Activated CD4-positive, alpha-beta T cell treated with anti-CD3 and anti-CD28 coated beads, Interleukin-2, amount 10 ng/mL, durations not matched to agents 7 days and 5 days (primary cell): ENCODE measurements at regions not wholly inside any gene's neighbourhood (a gene's known extent, or its start where the extent isn't known, plus 50 kb on each side); places are given as distances from the start of the nearest gene placed in this dataset.
"Not testable (repeated sequence)": the region's sequence is repeated elsewhere in the genome, so short reads cannot be mapped to it uniquely, and the experiment has no call there.

ENCODE experiments used
- CTCF ChIA-PET: fragments of 350-600 bp; sonication (Branson Sonifier 250); formaldehyde crosslinking; loops from one replicate; lab custom pipeline; 2021; ENCODE audit warnings: antibody characterized with exemption; lab: Charles Lee
- POLR2A ChIA-PET: fragments of 350-600 bp; sonication (Branson Sonifier 250); formaldehyde crosslinking; loops from one replicate; lab custom pipeline; 2021; ENCODE audit warnings: antibody characterized with exemption; lab: Charles Lee
- DNase-seq: peaks from one replicate; pipeline ENCODE4 v3.0.0-alpha.2; 2020
- H3K27ac Mint-ChIP-seq: one replicate; pipeline ENCODE4 v1.8.0; 2021; ENCODE audit warnings: mild to moderate bottlenecking, moderate library complexity, mixed read lengths
- H3K27me3 Mint-ChIP-seq: one replicate; pipeline ENCODE4 v1.8.0; 2021; ENCODE audit warnings: mixed read lengths
- H3K36me3 Mint-ChIP-seq: one replicate; pipeline ENCODE4 v1.8.0; 2021; ENCODE audit warnings: low read depth, mixed read lengths
- H3K4me1 Mint-ChIP-seq: one replicate; pipeline ENCODE4 v1.8.0; 2021; ENCODE audit warnings: mixed read lengths
- H3K4me3 Mint-ChIP-seq: one replicate; pipeline ENCODE4 v1.8.0; 2021; ENCODE audit warnings: mild to moderate bottlenecking, moderate library complexity, mixed read lengths
- H3K9me3 Mint-ChIP-seq: one replicate; pipeline ENCODE4 v1.8.0; 2021; ENCODE audit warnings: mixed read lengths

DNA sequence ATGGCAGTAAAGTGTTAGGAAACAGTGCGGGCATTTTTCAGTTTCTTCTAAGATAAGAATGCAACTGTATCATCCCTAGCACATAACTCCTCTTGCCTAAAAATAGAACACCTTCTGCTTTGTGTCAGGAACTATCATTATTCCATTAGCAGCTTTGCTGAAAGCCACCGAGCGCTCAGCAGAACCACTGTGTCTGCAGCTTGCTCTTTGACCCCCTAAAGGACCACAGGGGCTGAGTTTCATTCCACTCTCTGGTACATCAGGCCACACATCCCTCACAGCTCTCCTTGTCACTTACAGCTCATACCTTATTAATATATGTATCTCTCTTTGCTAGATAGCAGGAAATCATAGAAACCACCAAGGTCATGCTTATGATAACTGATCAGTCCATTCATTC, 360.2 kb downstream of the KCNA4 start:
- Mint-ChIP-seq H3K27ac (no peak overlapping the region), H3K4me1 (no peaks in the 10 kb centered on the region), H3K36me3 (no peaks in the 10 kb centered on the region), H3K27me3 (no peaks in the 10 kb centered on the region), H3K9me3 (peaks cover 7% of the 10 kb centered on the region), H3K4me3 (no peak overlapping the region)
- ChIA-PET CTCF (no interaction called here), POLR2A (no interaction called here)
- DNase-seq: no peak

DNA sequence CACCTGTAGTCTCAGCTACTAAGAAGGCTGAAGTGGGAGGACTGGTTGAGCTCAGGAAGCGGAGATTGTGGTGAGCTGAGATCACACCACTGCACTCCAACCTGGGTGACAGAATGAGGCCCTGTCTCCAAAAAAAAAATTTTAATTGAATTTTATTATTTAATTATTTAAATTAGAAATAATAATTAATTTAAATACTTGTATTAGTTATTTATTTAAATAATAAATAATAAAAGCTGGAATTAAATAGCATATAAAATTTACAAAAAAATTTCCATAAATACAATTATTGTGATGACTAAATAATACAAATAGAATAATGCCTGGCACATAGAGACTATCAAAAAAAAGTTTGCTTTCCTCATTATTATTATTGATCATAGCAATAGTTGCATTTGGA, 371.5 kb downstream of the KCNA4 start:
- Mint-ChIP-seq H3K36me3 (no peaks in the 10 kb centered on the region), H3K27me3 (no peaks in the 10 kb centered on the region), H3K4me3 (no peak overlapping the region), H3K9me3 (peaks cover 8% of the 10 kb centered on the region), H3K4me1 (no peaks in the 10 kb centered on the region), H3K27ac (no peak overlapping the region)
- ChIA-PET POLR2A (no interaction called here), CTCF (interaction anchor here (1.3 kb wide), 1 partner anchor 12 kb away, joined by 5 read pairs; no protein-coding TSS in a partner anchor)
- DNase-seq: no peak

DNA sequence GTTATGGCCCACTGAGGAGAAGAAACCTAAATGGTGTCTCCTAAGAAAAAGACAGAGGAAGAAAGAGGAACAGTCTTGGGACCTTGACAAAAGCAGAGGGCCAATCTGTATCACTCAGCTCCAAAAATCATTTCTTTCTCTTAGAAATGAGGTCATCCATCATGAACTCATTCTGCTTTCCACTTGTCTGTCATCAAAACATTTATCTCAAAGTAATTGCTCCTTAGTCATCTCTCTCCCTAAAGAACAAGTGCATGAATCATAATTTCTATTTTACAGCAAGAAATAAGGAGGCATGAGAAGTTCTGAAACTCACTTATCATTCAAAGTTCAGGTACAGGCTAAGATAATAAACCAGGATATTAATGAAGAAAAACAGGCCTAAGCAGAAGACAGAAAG, 375.6 kb downstream of the KCNA4 start:
- ChIA-PET POLR2A (no interaction called here), CTCF (no interaction called here)
- Mint-ChIP-seq H3K27me3 (no peaks in the 10 kb centered on the region), H3K4me3 (no peak overlapping the region), H3K27ac (no peak overlapping the region), H3K36me3 (no peaks in the 10 kb centered on the region), H3K9me3 (peaks cover 5% of the 10 kb centered on the region), H3K4me1 (no peaks in the 10 kb centered on the region)
- no peak for DNase-seq

DNA sequence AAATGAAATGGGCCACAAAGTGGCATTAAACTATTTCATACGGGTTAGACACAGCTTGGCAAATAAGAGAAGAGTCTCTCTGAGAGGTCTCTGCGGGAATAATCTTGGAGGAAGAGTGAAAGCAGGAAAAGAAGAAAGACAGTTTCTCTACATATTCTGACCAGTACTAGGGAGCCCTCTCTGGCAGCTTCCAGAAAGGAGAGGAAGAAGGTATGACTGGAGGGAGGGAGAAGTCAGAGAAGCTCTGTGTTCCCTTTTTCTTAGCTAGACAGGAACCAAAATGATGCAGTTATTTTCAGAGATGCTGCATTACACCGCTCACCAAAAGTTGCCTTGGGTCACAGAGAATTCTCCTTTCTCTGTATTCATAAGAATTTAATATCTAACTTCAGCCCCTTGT, 382.1 kb downstream of the KCNA4 start:
- POLR2A ChIA-PET: no interaction called here
- CTCF ChIA-PET: no interaction called here
- no peak for DNase-seq
- H3K27ac Mint-ChIP-seq: no peak overlapping the region
- no peaks in the 10 kb centered on the region for H3K9me3 Mint-ChIP-seq
- no peaks in the 10 kb centered on the region for H3K4me1 Mint-ChIP-seq
- H3K4me3 Mint-ChIP-seq: no peak overlapping the region
- no peaks in the 10 kb centered on the region for H3K27me3 Mint-ChIP-seq
- H3K36me3 Mint-ChIP-seq: no peaks in the 10 kb centered on the region

DNA sequence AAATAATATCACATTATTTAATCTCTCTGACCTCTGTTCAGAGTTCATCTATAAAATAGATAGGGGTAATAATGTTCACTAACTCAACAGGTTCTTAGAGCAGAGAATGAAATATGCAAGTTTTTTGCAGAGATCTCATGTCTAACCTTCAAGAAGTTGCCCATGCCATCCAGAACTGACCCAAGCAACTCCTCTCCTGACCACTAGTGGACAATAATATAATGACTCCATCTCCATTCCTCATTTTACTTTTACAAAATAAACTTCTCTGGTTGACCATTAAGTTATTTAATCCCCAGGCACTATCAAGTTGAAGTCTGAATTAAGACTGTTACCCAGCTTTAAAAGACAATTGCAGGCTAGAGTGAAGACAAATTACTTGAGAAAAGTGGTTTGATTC, 382.6 kb downstream of the KCNA4 start:
- ChIA-PET POLR2A (no interaction called here), CTCF (interaction anchor here (1.7 kb wide), 1 partner anchor 11 kb away, joined by 5 read pairs; no protein-coding TSS in a partner anchor)
- no peaks in the 10 kb centered on the region for H3K36me3 Mint-ChIP-seq
- no peak overlapping the region for H3K27ac Mint-ChIP-seq
- no peaks in the 10 kb centered on the region for H3K27me3 Mint-ChIP-seq
- H3K4me3 Mint-ChIP-seq: no peak overlapping the region
- H3K4me1 Mint-ChIP-seq: no peaks in the 10 kb centered on the region
- DNase-seq: no peak
- no peaks in the 10 kb centered on the region for H3K9me3 Mint-ChIP-seq

DNA sequence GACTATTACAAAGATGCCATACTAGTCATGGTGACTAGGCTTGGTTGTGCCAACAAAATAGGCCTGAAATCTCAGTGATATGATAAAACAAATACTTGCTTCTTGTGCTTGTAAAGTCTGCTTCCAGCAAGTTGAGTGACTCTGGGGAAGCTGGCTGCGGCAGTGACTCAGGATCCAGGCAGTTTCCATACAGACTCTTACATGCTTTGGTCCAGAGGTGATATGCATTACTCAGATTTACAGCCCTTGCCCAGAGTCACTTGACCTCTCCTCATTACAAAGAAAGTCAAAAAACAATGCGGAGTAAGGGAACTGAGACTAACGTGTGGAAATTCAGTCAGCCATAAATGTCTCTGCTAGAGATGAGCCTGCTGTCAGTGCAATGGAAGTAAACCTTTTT, 387.5 kb downstream of the KCNA4 start:
- DNase-seq: no peak
- Mint-ChIP-seq H3K36me3 (no peaks in the 10 kb centered on the region), H3K27ac (no peak overlapping the region), H3K27me3 (no peaks in the 10 kb centered on the region), H3K4me3 (no peak overlapping the region), H3K9me3 (no peaks in the 10 kb centered on the region), H3K4me1 (no peaks in the 10 kb centered on the region)
- POLR2A ChIA-PET: no interaction called here
- CTCF ChIA-PET: interaction anchor here (1.3 kb wide), 1 partner anchor 10 kb away, joined by 3 read pairs; no protein-coding TSS in a partner anchor

DNA sequence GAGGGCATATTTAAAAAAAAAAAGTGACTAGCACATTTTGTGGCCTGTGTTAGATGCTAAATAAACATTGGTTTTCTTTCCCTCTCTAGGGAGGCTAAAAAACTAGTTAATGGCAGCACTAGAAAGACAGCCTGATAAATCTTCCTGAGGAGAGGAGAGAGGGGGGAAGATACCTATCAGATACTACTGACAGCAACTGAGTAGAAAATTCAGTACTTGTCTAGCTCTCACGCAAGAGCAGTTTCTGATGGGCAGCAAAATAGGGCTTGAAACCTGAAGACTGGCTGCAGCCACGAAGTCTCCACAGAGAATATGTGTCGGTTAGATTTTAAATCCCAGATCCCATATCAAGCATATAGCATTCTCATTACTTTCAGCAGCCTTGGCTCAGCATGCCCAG, 388.2 kb downstream of the KCNA4 start:
- DNase-seq: no peak
- Mint-ChIP-seq H3K4me1 (no peaks in the 10 kb centered on the region), H3K27me3 (no peaks in the 10 kb centered on the region), H3K4me3 (no peak overlapping the region), H3K36me3 (no peaks in the 10 kb centered on the region), H3K27ac (no peak overlapping the region), H3K9me3 (peaks cover 2% of the 10 kb centered on the region)
- ChIA-PET POLR2A (no interaction called here), CTCF (interaction anchor here (1.3 kb wide), 1 partner anchor 11 kb away, joined by 3 read pairs; no protein-coding TSS in a partner anchor)

DNA sequence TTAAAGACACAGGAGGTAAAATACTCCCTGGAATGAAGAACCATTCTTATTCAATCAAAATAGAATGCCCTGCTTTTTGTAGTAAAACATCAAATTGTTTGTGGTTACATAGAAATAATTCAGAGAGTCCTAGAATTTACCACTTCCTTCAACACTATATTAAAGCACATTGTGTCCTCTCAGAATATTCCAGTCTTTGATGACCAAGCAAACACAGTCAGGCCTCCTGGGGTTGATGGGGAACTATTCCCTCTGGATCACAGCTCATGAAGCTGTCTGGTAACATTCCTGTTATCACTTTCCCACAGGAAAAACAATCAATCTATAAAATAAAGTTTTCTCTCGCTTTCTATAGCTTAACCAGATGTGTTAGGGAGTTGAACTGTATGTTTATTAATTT, 389.3 kb downstream of the KCNA4 start:
- H3K9me3 Mint-ChIP-seq: peaks cover 2% of the 10 kb centered on the region
- ChIA-PET POLR2A (no interaction called here), CTCF (interaction anchor here (0.5 kb wide), 1 partner anchor 81 kb away, joined by 6 read pairs; no protein-coding TSS in a partner anchor)
- no peaks in the 10 kb centered on the region for H3K27me3 Mint-ChIP-seq
- no peaks in the 10 kb centered on the region for H3K36me3 Mint-ChIP-seq
- H3K4me3 Mint-ChIP-seq: no peak overlapping the region
- DNase-seq: no peak
- no peaks in the 10 kb centered on the region for H3K4me1 Mint-ChIP-seq
- H3K27ac Mint-ChIP-seq: no peak overlapping the region

DNA sequence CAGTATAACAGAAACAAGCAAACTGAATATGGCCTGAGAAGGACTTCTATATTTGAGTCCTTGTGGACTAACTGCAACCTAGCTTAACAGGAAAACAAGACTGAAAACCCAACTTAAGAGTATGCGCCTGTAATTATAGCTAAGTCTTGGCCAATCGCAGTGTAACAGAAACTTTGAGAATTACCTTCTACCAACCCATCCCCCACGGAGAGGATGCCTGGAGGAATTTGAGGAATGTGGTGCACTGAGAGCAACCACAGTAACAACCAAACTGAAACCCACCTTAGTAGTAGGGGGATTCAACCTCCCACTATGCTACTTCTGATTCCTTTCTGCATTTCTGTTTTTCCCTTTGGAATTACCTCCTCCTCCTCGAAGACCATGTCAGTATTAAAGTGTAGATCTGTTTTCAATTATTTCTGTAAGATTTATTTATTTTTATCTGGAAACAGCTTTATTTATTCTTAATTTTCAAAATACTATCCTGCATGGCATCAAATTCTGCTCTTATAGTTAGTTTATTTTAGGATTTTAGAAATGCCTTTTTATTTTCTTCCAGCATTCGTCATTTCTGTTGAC, 393.6 kb downstream of the KCNA4 start:
- no peak overlapping the region for H3K27ac Mint-ChIP-seq
- no peaks in the 10 kb centered on the region for H3K4me1 Mint-ChIP-seq
- H3K4me3 Mint-ChIP-seq: no peak overlapping the region
- H3K36me3 Mint-ChIP-seq: no peaks in the 10 kb centered on the region
- ChIA-PET CTCF (no interaction called here), POLR2A (no interaction called here)
- peaks cover 2% of the 10 kb centered on the region for H3K9me3 Mint-ChIP-seq
- no peak for DNase-seq
- no peaks in the 10 kb centered on the region for H3K27me3 Mint-ChIP-seq

DNA sequence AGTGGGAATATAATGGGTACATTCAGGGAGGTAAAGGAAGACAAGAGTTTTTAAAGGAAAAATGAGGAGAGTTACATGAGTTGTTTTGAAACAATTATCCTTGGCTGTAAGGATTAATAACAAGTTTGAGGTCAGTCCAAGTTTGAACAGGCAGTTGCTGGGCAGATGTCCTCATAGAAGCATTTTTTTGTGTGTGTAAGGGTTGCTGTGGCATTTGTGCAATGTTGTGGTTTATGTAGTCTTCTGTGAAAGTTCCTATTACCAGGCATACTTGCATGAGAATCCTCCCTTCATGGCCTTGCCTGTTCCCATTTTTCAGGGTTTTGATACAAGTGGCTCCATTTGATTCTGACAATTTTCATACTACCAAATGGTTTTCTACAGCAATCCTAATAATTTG, 400.2 kb downstream of the KCNA4 start:
- Mint-ChIP-seq H3K9me3 (peaks cover 4% of the 10 kb centered on the region), H3K4me1 (no peaks in the 10 kb centered on the region), H3K4me3 (no peak overlapping the region), H3K27me3 (no peaks in the 10 kb centered on the region), H3K27ac (no peak overlapping the region), H3K36me3 (no peaks in the 10 kb centered on the region)
- ChIA-PET CTCF (no interaction called here), POLR2A (no interaction called here)
- no peak for DNase-seq

DNA sequence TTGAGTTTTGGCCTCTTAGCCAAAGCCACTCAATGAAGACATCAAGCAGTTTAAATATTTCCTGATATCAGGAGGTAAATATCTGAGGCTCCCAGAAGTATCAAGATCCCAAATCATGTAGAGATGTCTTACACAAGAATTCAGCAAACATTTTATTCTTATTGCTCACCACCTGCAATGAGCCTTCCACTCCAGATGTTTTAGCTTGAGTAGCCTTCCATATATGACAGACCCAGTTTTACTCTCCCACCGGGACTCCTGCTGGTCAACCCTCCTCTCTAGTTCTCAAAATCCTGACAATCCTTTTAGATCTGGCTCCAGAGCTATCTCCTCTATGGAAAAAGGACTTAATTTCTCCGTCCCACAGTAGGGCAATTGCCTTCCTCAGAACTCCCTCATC, 404.4 kb downstream of the KCNA4 start:
- no peaks in the 10 kb centered on the region for H3K4me1 Mint-ChIP-seq
- H3K4me3 Mint-ChIP-seq: no peak overlapping the region
- H3K27ac Mint-ChIP-seq: no peak overlapping the region
- peaks cover 4% of the 10 kb centered on the region for H3K9me3 Mint-ChIP-seq
- DNase-seq: no peak
- H3K36me3 Mint-ChIP-seq: no peaks in the 10 kb centered on the region
- ChIA-PET CTCF (no interaction called here), POLR2A (no interaction called here)
- H3K27me3 Mint-ChIP-seq: no peaks in the 10 kb centered on the region

DNA sequence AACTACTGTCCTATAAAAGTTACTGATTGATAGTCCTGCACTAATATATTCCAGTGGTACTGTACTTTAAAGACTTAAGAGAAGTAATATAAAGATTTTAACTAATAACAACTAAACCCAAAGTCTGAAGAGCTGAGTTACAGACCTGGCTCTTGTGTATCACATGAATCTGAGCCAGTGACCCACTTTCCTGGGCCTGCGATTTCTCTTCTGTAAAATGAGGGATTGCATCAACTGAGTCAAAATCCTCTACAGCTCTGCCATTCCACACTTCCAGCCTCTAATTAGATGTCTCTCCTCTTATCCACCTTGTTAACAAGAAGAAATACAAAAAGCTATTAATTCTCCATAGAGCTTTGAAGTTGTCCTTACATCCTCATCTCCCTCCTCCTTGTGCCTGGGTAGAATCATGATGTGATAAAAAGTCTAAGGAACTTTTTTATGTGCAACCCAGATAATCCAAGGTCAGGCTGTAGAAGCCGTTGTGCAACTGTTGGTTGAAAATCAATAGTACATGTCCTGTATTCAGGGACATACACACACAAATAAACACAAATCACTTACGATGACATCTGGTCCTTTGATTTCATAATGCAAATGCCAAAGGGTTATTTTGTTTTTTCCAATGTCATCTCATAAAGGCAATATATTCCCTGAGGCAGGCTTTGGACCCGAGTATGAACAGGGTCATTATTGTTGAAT, 410.3 kb downstream of the KCNA4 start:
- peaks cover 3% of the 10 kb centered on the region for H3K9me3 Mint-ChIP-seq
- no peak overlapping the region for H3K4me3 Mint-ChIP-seq
- CTCF ChIA-PET: no interaction called here
- DNase-seq: no peak
- H3K27ac Mint-ChIP-seq: no peak overlapping the region
- H3K27me3 Mint-ChIP-seq: no peaks in the 10 kb centered on the region
- no peaks in the 10 kb centered on the region for H3K4me1 Mint-ChIP-seq
- POLR2A ChIA-PET: no interaction called here
- H3K36me3 Mint-ChIP-seq: no peaks in the 10 kb centered on the region

DNA sequence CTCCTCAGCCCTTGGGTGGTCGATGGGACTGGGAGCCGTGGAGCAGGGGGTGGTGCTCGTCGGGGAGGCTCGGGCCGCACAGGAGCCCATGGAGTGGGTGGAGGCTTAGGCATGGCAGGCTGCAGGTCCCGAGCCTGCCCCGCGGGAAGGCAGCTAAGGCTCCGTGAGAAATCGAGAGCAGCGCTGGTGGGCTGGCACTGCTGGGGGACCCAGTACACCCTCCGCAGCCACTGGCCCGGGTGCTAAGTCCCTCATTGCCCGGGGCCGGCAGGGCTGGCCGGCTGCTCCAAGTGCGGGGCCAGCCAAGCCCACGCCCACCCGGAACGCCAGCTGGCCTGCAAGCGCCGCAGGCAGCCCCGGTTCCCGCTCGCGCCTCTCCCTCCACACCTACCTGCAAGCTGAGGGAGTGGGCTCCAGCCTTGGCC, 416.7 kb downstream of the KCNA4 start:
- H3K4me3 Mint-ChIP-seq, H3K4me1 Mint-ChIP-seq, H3K36me3 Mint-ChIP-seq, H3K27me3 Mint-ChIP-seq, CTCF ChIA-PET, POLR2A ChIA-PET, H3K27ac Mint-ChIP-seq, DNase-seq, H3K9me3 Mint-ChIP-seq: not testable (repeated sequence)

DNA sequence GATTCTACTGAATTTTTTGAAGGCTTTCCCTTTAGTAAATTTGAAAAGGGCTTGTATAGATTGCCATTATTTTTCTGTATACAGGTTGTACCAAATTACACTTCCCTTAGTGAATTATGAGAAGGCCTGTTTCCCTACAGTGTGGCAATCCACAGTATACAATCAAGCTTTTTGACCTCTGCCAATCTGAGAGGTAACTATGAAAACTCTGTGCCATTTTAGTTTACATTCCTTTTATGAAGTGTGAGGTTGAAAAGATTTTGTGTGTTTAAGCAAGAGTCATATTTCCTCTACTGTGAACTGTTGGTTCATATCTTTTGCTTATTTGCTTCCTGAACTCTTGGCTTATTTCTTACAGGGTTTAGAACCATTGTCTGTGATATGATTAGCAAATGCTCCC, 432.5 kb downstream of the KCNA4 start:
- CTCF ChIA-PET: no interaction called here
- no peaks in the 10 kb centered on the region for H3K4me1 Mint-ChIP-seq
- no peak overlapping the region for H3K27ac Mint-ChIP-seq
- H3K9me3 Mint-ChIP-seq: peaks cover 9% of the 10 kb centered on the region
- H3K27me3 Mint-ChIP-seq: no peaks in the 10 kb centered on the region
- no peak overlapping the region for H3K4me3 Mint-ChIP-seq
- POLR2A ChIA-PET: no interaction called here
- no peaks in the 10 kb centered on the region for H3K36me3 Mint-ChIP-seq
- DNase-seq: no peak
